ENCODE measurements at regions not wholly inside any gene's neighbourhood (a gene's known extent, or its start where the extent isn't known, plus 50 kb on each side); places are given as distances from the start of the nearest gene placed in this dataset.
"Not testable (repeated sequence)": the region's sequence is repeated elsewhere in the genome, so short reads cannot be mapped to it uniquely, and the experiment has no call there.

- no peak for DNase-seq
Measured at GRCh38 chr14:44609876-44610510, 102.9 kb upstream of the FSCB start.

GRCh38 chr14:44609201-44609600 is 102.1 kb upstream of the FSCB start:
- DNase-seq = no peak

- DNase-seq = no peak
Measured at GRCh38 chr14:44607701-44608100, 100.6 kb upstream of the FSCB start.

GRCh38 chr14:44606576-44606975 is 99.5 kb upstream of the FSCB start:
- DNase-seq = no peak

- DNase-seq = not testable (repeated sequence)
Measured at GRCh38 chr14:44601266-44601665, 94.2 kb upstream of the FSCB start.

- DNase-seq = no peak
Measured at GRCh38 chr14:44589180-44589579, 82.1 kb upstream of the FSCB start.

- no peak for DNase-seq
Measured at GRCh38 chr14:44586910-44587309, 79.8 kb upstream of the FSCB start.

GRCh38 chr14:44576356-44576755 is 69.3 kb upstream of the FSCB start:
- no peak for DNase-seq

GRCh38 chr14:44567997-44568396 is 60.9 kb upstream of the FSCB start:
- no peak for DNase-seq

- DNase-seq = no peak
Measured at GRCh38 chr14:44565968-44566367, 58.9 kb upstream of the FSCB start.

- DNase-seq = no peak
Measured at GRCh38 chr14:44564908-44565307, 57.8 kb upstream of the FSCB start.

Data from activated CD4-positive, alpha-beta T cell treated with anti-CD3 and anti-CD28 coated beads, Interleukin-2, amount 50 U/mL, for 16 hours (primary cell).